OCI-LY1 (cell line): ENCODE measurements at regions not wholly inside any gene's neighbourhood (a gene's known extent, or its start where the extent isn't known, plus 50 kb on each side); places are given as distances from the start of the nearest gene placed in this dataset.

ENCODE experiments used
- EZH2 ChIP-seq: fragments of 200-600 bp; sonication (generic), shearing (Covaris generic); IDR thresholded peaks from 2 replicates; pipeline ENCODE4 v1.8.0; 2017; ENCODE audit warnings: borderline replicate concordance, mixed run types, mild to moderate bottlenecking, antibody characterized with exemption, low read length, moderate library complexity, mixed read lengths
- TF ChIP-seq, protein P1 (sequence below): fragments of 200-600 bp; sonication (generic), shearing (Covaris generic); IDR thresholded peaks from 2 replicates; pipeline ENCODE4 v1.5.1; 2017; ENCODE audit warnings: mild to moderate bottlenecking, antibody characterized with exemption, low read length, moderate library complexity, mixed read lengths

DNA sequence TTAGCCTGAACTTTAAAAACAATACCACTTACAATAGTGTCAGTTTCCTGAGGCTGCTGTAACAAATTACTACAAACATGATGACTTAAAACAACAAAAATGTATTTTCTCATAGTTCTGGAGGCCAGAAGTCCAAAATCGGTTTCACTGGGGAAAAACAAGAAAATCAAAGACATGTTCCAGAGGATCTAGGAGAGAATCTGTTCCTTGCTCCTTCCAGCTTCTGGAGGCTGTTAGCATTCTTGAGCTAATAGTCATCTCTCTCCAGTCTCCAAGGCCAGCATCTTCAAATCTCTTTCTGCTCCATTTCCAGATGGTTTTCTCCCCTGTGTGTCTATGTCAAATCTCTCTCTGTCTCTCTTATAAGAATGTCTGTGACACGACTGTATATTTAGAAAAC, 67.6 kb upstream of the TEAD1 start:
- TF ChIP-seq, protein P1, sequence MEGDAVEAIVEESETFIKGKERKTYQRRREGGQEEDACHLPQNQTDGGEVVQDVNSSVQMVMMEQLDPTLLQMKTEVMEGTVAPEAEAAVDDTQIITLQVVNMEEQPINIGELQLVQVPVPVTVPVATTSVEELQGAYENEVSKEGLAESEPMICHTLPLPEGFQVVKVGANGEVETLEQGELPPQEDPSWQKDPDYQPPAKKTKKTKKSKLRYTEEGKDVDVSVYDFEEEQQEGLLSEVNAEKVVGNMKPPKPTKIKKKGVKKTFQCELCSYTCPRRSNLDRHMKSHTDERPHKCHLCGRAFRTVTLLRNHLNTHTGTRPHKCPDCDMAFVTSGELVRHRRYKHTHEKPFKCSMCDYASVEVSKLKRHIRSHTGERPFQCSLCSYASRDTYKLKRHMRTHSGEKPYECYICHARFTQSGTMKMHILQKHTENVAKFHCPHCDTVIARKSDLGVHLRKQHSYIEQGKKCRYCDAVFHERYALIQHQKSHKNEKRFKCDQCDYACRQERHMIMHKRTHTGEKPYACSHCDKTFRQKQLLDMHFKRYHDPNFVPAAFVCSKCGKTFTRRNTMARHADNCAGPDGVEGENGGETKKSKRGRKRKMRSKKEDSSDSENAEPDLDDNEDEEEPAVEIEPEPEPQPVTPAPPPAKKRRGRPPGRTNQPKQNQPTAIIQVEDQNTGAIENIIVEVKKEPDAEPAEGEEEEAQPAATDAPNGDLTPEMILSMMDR = no peak
- TF ChIP-seq EZH2 = no peak
